Suprapubic skin (tissue), 4 donors: ENCODE measurements at regions not wholly inside any gene's neighbourhood (a gene's known extent, or its start where the extent isn't known, plus 50 kb on each side); places are given as distances from the start of the nearest gene placed in this dataset.

ENCODE experiments used
- POLR2A ChIP-seq, 2 donors: fragments of 450-650 bp; IDR thresholded peaks; one replicate each; pipeline ENCODE4 v1.6.1; 2017; ENCODE audit warnings: antibody characterized with exemption in 2 of 2, mild to moderate bottlenecking in 2 of 2, moderate library complexity in 2 of 2
- POLR2AphosphoS5 ChIP-seq, 3 donors: sonication (generic); formaldehyde crosslinking; IDR thresholded peaks; one replicate each; pipeline ENCODE4 v1.6.1; 2017; ENCODE audit warnings: antibody characterized with exemption in 3 of 3
- TF ChIP-seq, protein P1 (sequence below), 2 donors: fragments of 200-600 bp in 1 of 2; fragments of 450-650 bp in 1 of 2; sonication (generic) in 1 of 2; IDR thresholded peaks; one replicate each; pipeline ENCODE4 v1.5.1; 2016 to 2019; ENCODE audit warnings: antibody characterized with exemption in 2 of 2, mild to moderate bottlenecking in 1 of 2, moderate library complexity in 1 of 2

DNA sequence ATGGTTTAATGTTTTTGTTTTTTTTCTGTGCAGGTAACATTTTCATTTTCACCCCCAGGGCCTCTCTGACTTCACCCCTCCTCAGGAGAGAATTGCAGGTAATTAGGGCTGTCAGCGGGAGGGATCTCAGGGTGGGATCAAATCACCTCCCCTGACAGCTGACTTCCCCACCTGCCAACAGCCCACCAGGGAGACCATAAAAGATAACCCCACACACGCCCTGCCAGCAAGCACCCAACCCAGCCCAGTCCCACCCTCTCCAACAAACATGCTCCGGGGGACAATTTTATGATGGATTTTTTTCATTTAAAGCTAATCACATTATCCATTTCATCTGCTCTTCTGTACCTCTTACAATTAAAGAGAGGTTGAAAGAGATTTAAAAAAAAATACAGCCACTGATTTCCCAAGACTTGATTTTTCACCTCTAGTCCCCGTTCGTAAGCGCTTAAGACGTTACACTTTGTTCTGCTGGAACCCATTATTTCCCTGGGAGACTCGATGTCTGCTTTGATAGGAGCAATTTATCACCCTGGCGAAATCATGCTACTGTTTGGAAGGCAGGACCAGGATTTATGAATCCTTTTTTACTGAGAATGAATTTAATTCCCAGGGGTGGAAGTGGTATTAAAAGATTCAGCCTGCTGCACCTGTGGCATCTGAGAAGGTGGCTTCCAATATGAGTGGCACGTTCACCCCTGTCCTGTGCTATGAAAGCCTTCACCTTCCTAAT lies 232.9 kb upstream of the ID2 start:
- TF ChIP-seq POLR2A (IDR thresholded peaks at IDR 0.05): no peak
- TF ChIP-seq, protein P1, sequence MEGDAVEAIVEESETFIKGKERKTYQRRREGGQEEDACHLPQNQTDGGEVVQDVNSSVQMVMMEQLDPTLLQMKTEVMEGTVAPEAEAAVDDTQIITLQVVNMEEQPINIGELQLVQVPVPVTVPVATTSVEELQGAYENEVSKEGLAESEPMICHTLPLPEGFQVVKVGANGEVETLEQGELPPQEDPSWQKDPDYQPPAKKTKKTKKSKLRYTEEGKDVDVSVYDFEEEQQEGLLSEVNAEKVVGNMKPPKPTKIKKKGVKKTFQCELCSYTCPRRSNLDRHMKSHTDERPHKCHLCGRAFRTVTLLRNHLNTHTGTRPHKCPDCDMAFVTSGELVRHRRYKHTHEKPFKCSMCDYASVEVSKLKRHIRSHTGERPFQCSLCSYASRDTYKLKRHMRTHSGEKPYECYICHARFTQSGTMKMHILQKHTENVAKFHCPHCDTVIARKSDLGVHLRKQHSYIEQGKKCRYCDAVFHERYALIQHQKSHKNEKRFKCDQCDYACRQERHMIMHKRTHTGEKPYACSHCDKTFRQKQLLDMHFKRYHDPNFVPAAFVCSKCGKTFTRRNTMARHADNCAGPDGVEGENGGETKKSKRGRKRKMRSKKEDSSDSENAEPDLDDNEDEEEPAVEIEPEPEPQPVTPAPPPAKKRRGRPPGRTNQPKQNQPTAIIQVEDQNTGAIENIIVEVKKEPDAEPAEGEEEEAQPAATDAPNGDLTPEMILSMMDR (IDR thresholded peaks at IDR 0.05): no peak
- no peak for TF ChIP-seq POLR2AphosphoS5 (IDR thresholded peaks at IDR 0.05)
